GM12891 (cell line): ENCODE measurements at regions not wholly inside any gene's neighbourhood (a gene's known extent, or its start where the extent isn't known, plus 50 kb on each side); places are given as distances from the start of the nearest gene placed in this dataset.

Source experiments
- POLR2A ChIP-seq: IDR thresholded peaks from 2 replicates; pipeline ENCODE4 v1.6.1; 2011; ENCODE audit warnings: low read depth, low read length, control low read depth
- POLR2AphosphoS5 ChIP-seq: IDR thresholded peaks from 2 replicates; pipeline ENCODE4 v1.6.1; 2011; ENCODE audit warnings: low read depth, low read length, control low read depth
- POU2F2 ChIP-seq: IDR thresholded peaks from 2 replicates; pipeline ENCODE4 v1.6.1; 2011; ENCODE audit warnings: low read depth, mild to moderate bottlenecking, control low read depth, low read length, moderate library complexity
- SPI1 ChIP-seq: IDR thresholded peaks from 2 replicates; pipeline ENCODE4 v1.6.1; 2011; ENCODE audit warnings: low read depth, low read length, control low read depth
- TAF1 ChIP-seq: IDR thresholded peaks from 2 replicates; pipeline ENCODE4 v1.6.1; 2011; ENCODE audit warnings: low read depth, low read length, control low read depth

DNA sequence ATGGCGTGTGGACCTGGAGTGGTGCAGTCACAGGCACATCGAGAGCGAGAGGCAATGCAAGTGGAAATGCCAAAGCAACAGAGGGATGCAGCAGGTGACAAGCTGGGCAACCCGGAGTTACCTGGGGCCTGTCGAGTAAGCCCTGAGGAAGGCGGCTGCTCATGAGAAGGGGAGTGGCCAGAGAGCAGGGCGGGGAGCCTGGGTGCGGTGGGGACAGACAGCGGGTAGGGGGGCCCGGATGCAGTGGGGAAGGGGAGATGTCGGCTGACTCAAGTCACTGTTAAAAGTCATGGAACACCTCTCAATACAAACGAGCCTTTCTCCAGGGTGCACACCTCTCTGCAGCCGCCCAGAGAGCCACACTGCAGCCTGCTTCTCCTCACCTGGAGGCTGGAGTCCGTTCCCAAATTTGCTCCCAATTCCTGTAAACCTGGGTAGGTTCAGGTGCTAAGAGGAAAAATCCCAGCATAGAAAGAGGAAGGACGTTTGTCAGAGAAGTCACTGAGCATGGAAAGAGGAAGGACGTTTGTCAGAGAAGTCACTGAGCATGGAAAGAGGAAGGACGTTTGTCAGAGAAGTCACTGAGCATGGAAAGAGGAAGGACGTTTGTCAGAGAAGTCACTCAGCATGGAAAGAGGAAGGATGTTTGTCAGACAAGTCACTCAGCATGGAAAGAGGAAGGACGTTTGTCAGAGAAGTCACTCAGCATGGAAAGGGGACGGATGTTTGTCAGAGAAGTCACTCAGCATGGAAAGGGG is 71.7 kb upstream of the TWIST2 start:
- no peak for TF ChIP-seq TAF1
- TF ChIP-seq POLR2A, result no peak
- no peak for TF ChIP-seq POLR2AphosphoS5
- no peak for TF ChIP-seq SPI1
- TF ChIP-seq POU2F2, result no peak
